ENCODE measurements at regions not wholly inside any gene's neighbourhood (a gene's known extent, or its start where the extent isn't known, plus 50 kb on each side); places are given as distances from the start of the nearest gene placed in this dataset.
A peak's percentile ranks its signal among the peaks of the same experiment; 100 is the strongest.

DNA sequence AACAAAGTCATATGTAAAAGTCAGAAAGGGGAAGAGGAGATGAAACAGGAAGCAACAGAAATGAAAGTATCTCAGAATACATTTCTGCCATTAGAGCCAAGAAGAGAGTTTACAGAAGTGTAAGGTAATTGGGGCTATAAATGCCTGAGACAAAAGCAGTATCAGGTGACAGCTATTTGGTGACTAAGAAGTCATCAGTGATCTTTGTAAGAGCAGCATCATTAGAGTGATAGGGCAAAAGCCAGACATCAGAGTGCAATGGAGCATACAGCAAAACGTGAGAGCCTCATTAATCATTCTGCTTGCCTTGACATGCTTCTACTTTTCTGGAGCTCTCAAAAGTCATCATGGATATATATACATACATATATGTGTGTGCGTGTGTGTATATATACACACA, 804.7 kb upstream of the PIK3C3 start:
- no peak overlapping the region for H2BK20ac ChIP-seq (ENCODE audit: low read length)
- H4K20me1 ChIP-seq (replicated peaks in 1 of 2; ENCODE audit: control insufficient read depth in 1 of 2, insufficient read depth in 2 of 2, low read length in 2 of 2): no peaks in the 10 kb centered on the region
- H2BK120ac ChIP-seq (replicated peaks; ENCODE audit: low read depth, low read length): no peak overlapping the region
- no peak overlapping the region for H3K23ac ChIP-seq (ENCODE audit: insufficient read length)
- H3K27me3 ChIP-seq (replicated peaks in 1 of 4; ENCODE audit: control insufficient read depth in 3 of 4, extremely low read depth in 1 of 4, insufficient read depth in 3 of 4, low read length in 3 of 4): peaks cover 0 to 1% (median 0%) of the 10 kb centered on the region in 4 experiments; a peak in 1 of 7 replicates
- no peak overlapping the region for H4K91ac ChIP-seq (replicated peaks; ENCODE audit: insufficient read length, low read length)
- no peak overlapping the region for H3K27ac ChIP-seq (ENCODE audit: low read depth, low read length)
- H3K23me2 ChIP-seq (ENCODE audit: low read depth, low read length): no peaks in the 10 kb centered on the region
- peaks cover 0 to 3% (median 0%) of the 10 kb centered on the region in 4 experiments; a peak in 1 of 7 replicates for H3K4me1 ChIP-seq (replicated peaks in 1 of 4; ENCODE audit: control insufficient read depth in 3 of 4, insufficient read depth in 4 of 4, low read length in 3 of 4)
- no peak overlapping the region for H2BK12ac ChIP-seq (ENCODE audit: low read depth, low read length)
- H3K56ac ChIP-seq (replicated peaks; ENCODE audit: insufficient read length, low read depth, low read length): no peak overlapping the region
- H3K18ac ChIP-seq (ENCODE audit: extremely low read depth, low read length): no peak overlapping the region
- no peak for TF ChIP-seq NANOG (IDR thresholded peaks at IDR 0.05; ENCODE audit: insufficient read depth, low read depth, low read length, poor library complexity, severe bottlenecking)
- TF ChIP-seq, protein P1, sequence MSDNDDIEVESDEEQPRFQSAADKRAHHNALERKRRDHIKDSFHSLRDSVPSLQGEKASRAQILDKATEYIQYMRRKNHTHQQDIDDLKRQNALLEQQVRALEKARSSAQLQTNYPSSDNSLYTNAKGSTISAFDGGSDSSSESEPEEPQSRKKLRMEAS (IDR thresholded peaks at IDR 0.05): no peak
- TF ChIP-seq CTBP2 (IDR thresholded peaks at IDR 0.05; ENCODE audit: borderline replicate concordance, insufficient read depth, insufficient read length, low read length): no peak
- no peak for TF ChIP-seq HDAC2 (IDR thresholded peaks at IDR 0.05; ENCODE audit: borderline replicate concordance in 1 of 2, low read depth in 2 of 2, low read length in 2 of 2)
- no peaks in the 10 kb centered on the region for H3K79me2 ChIP-seq (ENCODE audit: control insufficient read depth in 1 of 2, insufficient read depth in 2 of 2, low read length in 2 of 2)
- no peak overlapping the region for H2BK5ac ChIP-seq (ENCODE audit: low read depth, low read length)
- H3K36me3 ChIP-seq (ENCODE audit: control insufficient read depth in 2 of 4, insufficient read depth in 4 of 4, low read length in 3 of 4): no peaks in the 10 kb centered on the region
- no peak overlapping the region for H2AK5ac ChIP-seq (ENCODE audit: low read depth, low read length)
- no peak overlapping the region for H3K4me2 ChIP-seq (ENCODE audit: insufficient read depth in 1 of 2, low read depth in 2 of 2, low read length in 2 of 2)
- H3K9ac ChIP-seq (replicated peaks in 1 of 4; ENCODE audit: extremely low read depth in 1 of 4, low read depth in 3 of 4, low read length in 3 of 4): no peak overlapping the region
- CTCF ChIA-PET (ENCODE audit: partially characterized antibody): no interaction called here
- H3K14ac ChIP-seq (ENCODE audit: insufficient read length): no peak overlapping the region
- POLR2A ChIA-PET (ENCODE audit: partially characterized antibody): no interaction called here
- H3K79me1 ChIP-seq (ENCODE audit: low read depth, low read length): no peaks in the 10 kb centered on the region
- WGBS, 2 experiments (ENCODE audit: extremely low coverage in 1 of 2, insufficient coverage in 1 of 2, insufficient read length in 1 of 2, insufficient replicate concordance in 2 of 2, low coverage in 1 of 2, low lambda C conversion rate in 2 of 2, missing lambda C conversion rate in 1 of 2): 91% methylated on average over 2 of the region's 2 CpGs; no CpG with 5 or more reads in 1 of the 2 experiments
- DNase-seq (ENCODE audit: low read depth in 1 of 2, low spot score in 2 of 2) (no peak), FAIRE-seq (no peak)
- H3K4me3 ChIP-seq (ENCODE audit: extremely low read depth in 1 of 4, insufficient read depth in 2 of 4, low read depth in 3 of 4, low read length in 4 of 4): no peak overlapping the region
- no peak overlapping the region for H4K8ac ChIP-seq (ENCODE audit: extremely low read depth, insufficient read depth, low read length)
- H3K4ac ChIP-seq (replicated peaks; ENCODE audit: insufficient read length, low read depth, low read length): no peak overlapping the region
- no peaks in the 10 kb centered on the region for H3K9me3 ChIP-seq (ENCODE audit: insufficient read depth in 2 of 2, low read depth in 1 of 2, low read length in 1 of 2)
- H2AFZ ChIP-seq (ENCODE audit: low read length): peak overlapping the region; percentile 68; the same call in 1 of the 2 replicates
- no peak overlapping the region for H4K5ac ChIP-seq (ENCODE audit: insufficient read length, low read depth, low read length)
- H2BK15ac ChIP-seq (ENCODE audit: low read length): no peak overlapping the region

Measured in H1 (cell line).